ENCODE measurements at regions not wholly inside any gene's neighbourhood (a gene's known extent, or its start where the extent isn't known, plus 50 kb on each side); places are given as distances from the start of the nearest gene placed in this dataset.
A peak's percentile ranks its signal among the peaks of the same experiment; 100 is the strongest.

DNA sequence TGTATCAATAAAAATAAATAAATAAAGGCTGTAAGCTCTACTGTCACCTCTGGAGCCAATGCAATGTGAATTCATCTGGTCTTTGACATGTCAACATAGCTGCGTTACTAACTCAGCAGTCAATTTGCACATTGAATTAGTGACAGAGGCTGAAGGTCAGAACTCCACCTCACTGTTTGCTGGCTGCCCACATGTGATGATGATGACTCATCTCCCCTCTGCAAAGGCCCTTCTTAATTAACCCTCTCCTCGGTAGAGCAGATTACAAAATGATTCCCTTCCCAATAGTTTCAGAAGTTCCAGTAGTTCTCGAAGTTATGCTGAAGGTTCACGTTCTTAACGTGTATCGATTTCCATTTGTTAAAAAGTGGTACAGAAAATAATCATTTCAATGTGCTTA, 1626.0 kb upstream of the TENM3 start (continued):
- no peak for TF ChIP-seq ZNF138 (CRISPR knock-in tag; IDR thresholded peaks at IDR 0.05; ENCODE audit: low read depth)
- no peak for TF ChIP-seq GATA4 (IDR thresholded peaks at IDR 0.05; ENCODE audit: borderline replicate concordance, low read depth)
- TF ChIP-seq, protein P1, sequence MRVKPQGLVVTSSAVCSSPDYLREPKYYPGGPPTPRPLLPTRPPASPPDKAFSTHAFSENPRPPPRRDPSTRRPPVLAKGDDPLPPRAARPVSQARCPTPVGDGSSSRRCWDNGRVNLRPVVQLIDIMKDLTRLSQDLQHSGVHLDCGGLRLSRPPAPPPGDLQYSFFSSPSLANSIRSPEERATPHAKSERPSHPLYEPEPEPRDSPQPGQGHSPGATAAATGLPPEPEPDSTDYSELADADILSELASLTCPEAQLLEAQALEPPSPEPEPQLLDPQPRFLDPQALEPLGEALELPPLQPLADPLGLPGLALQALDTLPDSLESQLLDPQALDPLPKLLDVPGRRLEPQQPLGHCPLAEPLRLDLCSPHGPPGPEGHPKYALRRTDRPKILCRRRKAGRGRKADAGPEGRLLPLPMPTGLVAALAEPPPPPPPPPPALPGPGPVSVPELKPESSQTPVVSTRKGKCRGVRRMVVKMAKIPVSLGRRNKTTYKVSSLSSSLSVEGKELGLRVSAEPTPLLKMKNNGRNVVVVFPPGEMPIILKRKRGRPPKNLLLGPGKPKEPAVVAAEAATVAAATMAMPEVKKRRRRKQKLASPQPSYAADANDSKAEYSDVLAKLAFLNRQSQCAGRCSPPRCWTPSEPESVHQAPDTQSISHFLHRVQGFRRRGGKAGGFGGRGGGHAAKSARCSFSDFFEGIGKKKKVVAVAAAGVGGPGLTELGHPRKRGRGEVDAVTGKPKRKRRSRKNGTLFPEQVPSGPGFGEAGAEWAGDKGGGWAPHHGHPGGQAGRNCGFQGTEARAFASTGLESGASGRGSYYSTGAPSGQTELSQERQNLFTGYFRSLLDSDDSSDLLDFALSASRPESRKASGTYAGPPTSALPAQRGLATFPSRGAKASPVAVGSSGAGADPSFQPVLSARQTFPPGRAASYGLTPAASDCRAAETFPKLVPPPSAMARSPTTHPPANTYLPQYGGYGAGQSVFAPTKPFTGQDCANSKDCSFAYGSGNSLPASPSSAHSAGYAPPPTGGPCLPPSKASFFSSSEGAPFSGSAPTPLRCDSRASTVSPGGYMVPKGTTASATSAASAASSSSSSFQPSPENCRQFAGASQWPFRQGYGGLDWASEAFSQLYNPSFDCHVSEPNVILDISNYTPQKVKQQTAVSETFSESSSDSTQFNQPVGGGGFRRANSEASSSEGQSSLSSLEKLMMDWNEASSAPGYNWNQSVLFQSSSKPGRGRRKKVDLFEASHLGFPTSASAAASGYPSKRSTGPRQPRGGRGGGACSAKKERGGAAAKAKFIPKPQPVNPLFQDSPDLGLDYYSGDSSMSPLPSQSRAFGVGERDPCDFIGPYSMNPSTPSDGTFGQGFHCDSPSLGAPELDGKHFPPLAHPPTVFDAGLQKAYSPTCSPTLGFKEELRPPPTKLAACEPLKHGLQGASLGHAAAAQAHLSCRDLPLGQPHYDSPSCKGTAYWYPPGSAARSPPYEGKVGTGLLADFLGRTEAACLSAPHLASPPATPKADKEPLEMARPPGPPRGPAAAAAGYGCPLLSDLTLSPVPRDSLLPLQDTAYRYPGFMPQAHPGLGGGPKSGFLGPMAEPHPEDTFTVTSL (CRISPR knock-in tag; IDR thresholded peaks at IDR 0.05; ENCODE audit: borderline replicate concordance), result peak; percentile 46; the same call in 1 of the 2 replicates
- TF ChIP-seq ZNF235 (CRISPR knock-in tag; IDR thresholded peaks at IDR 0.05; ENCODE audit: borderline replicate concordance), result no peak
- TF ChIP-seq, protein P2, sequence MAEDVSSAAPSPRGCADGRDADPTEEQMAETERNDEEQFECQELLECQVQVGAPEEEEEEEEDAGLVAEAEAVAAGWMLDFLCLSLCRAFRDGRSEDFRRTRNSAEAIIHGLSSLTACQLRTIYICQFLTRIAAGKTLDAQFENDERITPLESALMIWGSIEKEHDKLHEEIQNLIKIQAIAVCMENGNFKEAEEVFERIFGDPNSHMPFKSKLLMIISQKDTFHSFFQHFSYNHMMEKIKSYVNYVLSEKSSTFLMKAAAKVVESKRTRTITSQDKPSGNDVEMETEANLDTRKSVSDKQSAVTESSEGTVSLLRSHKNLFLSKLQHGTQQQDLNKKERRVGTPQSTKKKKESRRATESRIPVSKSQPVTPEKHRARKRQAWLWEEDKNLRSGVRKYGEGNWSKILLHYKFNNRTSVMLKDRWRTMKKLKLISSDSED (CRISPR knock-in tag; IDR thresholded peaks at IDR 0.05), result no peak
- TF ChIP-seq ZNF546 (CRISPR knock-in tag; conservative IDR thresholded peaks at IDR 0.05), result no peak
- TF ChIP-seq ZNF879 (CRISPR knock-in tag; IDR thresholded peaks at IDR 0.05), result no peak
- no peak for TF ChIP-seq ZBTB38 (CRISPR knock-in tag; IDR thresholded peaks at IDR 0.05)
- TF ChIP-seq MAFF (IDR thresholded peaks at IDR 0.05; ENCODE audit: low read depth, low read length), result no peak
- TF ChIP-seq ZNF337 (CRISPR knock-in tag; IDR thresholded peaks at IDR 0.05; ENCODE audit: borderline replicate concordance, low read depth), result no peak
- TF ChIP-seq, protein P3, sequence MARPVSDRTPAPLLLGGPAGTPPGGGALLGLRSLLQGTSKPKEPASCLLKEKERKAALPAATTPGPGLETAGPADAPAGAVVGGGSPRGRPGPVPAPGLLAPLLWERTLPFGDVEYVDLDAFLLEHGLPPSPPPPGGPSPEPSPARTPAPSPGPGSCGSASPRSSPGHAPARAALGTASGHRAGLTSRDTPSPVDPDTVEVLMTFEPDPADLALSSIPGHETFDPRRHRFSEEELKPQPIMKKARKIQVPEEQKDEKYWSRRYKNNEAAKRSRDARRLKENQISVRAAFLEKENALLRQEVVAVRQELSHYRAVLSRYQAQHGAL (CRISPR knock-in tag; IDR thresholded peaks at IDR 0.05; ENCODE audit: not compliant biosample characterization), result no peak
- no peak for TF ChIP-seq HOXA7 (CRISPR knock-in tag; IDR thresholded peaks at IDR 0.05)
- TF ChIP-seq, protein P4, sequence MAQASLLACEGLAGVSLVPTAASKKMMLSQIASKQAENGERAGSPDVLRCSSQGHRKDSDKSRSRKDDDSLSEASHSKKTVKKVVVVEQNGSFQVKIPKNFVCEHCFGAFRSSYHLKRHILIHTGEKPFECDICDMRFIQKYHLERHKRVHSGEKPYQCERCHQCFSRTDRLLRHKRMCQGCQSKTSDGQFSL (CRISPR knock-in tag; IDR thresholded peaks at IDR 0.05), result no peak
- no peak for TF ChIP-seq SNAI1 (CRISPR knock-in tag; IDR thresholded peaks at IDR 0.05; ENCODE audit: borderline replicate concordance)
- TF ChIP-seq NONO (IDR thresholded peaks at IDR 0.05), result no peak
- no peak for TF ChIP-seq NONO (CRISPR knock-in tag; conservative IDR thresholded peaks at IDR 0.05)
- TF ChIP-seq, protein P5, sequence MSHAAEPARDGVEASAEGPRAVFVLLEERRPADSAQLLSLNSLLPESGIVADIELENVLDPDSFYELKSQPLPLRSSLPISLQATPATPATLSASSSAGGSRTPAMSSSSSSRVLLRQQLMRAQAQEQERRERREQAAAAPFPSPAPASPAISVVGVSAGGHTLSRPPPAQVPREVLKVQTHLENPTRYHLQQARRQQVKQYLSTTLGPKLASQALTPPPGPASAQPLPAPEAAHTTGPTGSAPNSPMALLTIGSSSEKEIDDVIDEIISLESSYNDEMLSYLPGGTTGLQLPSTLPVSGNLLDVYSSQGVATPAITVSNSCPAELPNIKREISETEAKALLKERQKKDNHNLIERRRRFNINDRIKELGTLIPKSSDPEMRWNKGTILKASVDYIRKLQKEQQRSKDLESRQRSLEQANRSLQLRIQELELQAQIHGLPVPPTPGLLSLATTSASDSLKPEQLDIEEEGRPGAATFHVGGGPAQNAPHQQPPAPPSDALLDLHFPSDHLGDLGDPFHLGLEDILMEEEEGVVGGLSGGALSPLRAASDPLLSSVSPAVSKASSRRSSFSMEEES (CRISPR knock-in tag; IDR thresholded peaks at IDR 0.05), result 0 out of 2 replicates have a peak, but pooled peaks have one; percentile 34
- TF ChIP-seq ZNF549 (CRISPR knock-in tag; IDR thresholded peaks at IDR 0.05), result no peak
- no peak for TF ChIP-seq RNF2 (conservative IDR thresholded peaks at IDR 0.05; ENCODE audit: low read depth)
- TF ChIP-seq ZNF558 (CRISPR knock-in tag; IDR thresholded peaks at IDR 0.05; ENCODE audit: borderline replicate concordance), result no peak

Data from HepG2 (cell line).